Endometrial microvascular endothelial cells (primary cell): ENCODE measurements at regions not wholly inside any gene's neighbourhood (a gene's known extent, or its start where the extent isn't known, plus 50 kb on each side); places are given as distances from the start of the nearest gene placed in this dataset.
"Not testable (repeated sequence)": the region's sequence is repeated elsewhere in the genome, so short reads cannot be mapped to it uniquely, and the experiment has no call there.

Source experiments
- in situ Hi-C: cut with HindIII; loops from 2 replicates; pipeline ENCODE4 v1.10.0; 2017; ENCODE audit warnings: low sequenced_read_pairs, low pct_unique_long_range_greater_than_20kb; ENCODE audit errors: inconsistent ontology term

DNA sequence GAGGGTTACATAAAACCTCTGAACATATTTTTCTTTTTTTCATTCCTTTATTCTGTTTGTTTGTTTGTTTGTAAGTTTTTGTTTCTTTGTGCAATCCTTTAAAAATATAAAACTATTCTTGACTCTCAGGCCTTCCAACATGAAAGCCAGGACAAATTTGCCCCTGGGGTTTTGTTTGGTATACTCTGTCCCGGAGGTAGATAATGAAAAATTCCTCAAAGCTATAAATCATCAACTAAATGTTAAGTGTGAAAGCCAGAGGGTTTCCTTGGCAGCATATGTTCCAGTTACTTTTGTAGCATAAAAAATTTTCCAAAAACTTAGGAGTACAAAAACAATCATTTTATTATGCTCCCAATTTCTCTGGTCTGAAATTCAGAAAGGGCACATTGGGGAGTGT is 1084.3 kb upstream of the GJE1 start:
- in situ Hi-C loops: no loop called here

DNA sequence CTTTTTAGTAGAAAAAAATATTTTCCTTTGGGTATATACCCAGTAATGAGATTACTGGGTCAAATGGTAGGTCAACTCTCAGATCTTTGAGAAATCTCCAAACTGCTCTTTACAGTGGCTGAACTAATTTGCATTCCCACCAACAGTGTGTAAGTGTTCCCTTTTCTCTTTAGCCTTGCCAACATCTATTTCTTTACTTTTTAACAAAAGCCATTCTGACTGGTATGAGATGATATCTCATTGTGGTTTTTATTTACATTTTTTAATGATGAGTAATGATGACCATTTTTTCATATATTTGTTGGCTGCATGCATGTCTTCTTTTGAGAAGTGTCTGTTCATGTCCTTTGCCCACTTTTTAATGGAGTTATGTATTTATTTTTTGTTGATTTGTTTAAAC is 1086.2 kb upstream of the GJE1 start:
- in situ Hi-C loops: not testable (repeated sequence)

DNA sequence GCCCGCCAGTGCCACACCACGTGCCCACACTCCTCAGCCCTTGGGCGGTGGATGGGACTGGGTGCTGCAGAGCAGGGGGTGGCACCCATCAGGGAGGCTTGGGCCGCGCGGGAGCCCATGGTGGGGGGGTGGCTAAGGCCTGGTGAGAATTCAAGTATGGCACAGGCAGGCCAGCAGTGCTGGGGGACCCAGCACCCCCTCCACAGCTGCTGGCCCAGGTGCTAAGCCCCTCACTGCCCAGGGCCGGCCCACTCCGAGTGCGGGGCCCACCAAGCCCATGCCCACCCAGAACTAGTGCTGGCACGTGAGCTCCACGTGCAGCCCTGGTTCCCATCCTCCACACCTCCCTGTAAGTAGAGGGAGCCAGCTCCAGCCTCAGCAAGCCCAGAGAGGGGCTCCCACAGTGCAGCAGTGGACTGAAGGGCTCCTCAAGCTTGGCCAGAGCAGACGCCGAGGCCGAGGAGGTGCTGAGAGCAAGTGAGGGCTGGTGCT is 1091.1 kb upstream of the GJE1 start:
- in situ Hi-C loops: no loop called here

DNA sequence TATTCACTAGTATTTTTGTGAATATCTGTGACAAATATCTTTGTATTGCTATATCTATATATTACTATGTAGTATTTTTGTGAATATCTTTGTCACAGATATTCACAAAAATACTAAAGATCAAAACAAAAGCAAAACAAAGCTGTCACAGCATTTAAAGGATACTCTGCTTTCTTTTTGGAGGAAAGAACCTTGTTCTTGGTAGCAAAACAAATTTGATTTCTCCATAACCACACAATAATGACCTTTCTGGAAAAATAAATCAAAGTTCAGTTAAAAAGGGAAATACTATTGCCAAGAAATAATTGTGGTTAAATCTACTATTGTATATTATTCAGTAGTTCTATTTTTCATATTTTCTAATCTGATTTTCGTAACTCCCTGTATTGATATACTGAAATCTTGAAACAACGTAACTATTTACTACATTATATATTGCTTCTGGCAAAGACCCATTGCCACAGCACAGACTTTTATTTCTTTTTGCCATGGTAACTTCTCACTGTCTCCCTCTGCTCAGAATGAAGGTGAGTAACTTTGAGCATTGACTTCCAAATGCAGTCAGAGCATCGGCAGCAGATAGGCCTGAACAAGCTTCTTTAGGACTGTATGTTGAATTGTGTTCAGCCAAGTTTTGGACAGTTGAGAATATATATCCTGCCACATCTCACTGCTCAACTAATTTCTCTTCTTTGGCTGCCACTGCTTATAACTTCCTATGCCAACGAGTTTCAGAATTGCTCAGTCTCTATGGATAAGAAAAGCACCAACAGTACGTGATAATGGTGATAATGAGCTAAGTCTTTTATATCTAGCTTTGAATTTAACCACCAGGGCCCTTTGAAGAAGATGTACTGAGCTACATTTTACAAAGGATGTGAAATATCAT is 1097.2 kb upstream of the GJE1 start:
- in situ Hi-C loops: no loop called here

DNA sequence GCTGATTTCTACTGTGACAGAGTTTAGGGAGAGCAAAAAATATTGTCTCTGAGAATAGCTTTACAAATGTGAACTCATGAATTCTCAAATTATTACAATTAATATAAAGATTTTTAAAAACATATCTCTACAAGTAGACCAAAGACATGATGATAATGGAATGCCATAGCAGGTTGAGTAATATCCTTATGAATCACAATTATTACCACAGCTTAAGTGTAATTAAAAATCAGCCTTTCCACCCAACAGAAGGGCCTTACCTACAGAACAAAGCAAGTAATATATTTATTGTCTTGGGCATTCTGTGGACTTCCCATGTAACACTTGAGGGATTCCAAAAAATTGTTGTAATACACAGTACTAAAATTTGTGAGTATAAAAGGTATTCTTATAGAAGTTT is 1099.6 kb upstream of the GJE1 start:
- in situ Hi-C loops: no loop called here

DNA sequence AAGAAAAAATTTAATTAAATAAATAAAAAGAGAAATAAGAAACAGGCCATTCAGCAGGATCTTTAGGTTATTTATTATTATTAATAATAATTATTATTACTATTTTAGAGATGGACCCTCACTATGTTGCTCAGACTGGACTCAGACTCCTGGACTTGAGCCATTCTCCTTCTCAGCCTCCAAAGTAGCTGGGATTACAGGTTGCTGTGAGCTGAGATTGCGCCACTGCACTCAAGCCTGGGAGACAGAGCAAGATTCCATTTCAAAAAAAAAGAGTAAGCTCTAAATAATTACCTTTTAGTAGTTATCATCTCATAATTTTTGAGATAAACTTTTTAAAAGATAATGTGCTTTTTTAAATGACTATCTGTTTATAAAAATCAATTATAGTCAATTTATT is 1102.8 kb upstream of the GJE1 start:
- in situ Hi-C loops: no loop called here

DNA sequence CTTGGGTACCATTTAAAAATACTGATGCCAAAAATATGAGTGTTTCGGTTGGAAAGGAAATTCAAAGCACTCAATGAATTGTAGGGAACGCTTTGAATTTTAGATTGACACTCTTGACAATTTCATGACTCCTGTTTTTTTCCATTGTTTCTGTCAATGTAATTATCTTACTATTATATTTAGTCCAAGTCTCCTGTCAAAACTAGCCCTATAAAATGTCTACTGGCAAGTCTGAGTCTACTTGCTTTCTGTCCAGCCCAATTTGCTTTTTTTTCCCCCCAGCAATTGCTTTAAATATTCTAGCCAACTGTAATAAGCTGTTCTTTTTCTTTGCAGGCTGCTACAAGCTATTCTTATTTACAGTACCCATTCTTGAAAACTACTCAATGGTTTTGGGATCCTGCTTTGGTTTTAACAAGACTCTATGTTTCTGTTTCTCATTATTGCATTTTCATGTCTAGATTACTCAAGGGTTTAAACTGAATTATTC is 1103.9 kb upstream of the GJE1 start:
- in situ Hi-C loops: no loop called here

DNA sequence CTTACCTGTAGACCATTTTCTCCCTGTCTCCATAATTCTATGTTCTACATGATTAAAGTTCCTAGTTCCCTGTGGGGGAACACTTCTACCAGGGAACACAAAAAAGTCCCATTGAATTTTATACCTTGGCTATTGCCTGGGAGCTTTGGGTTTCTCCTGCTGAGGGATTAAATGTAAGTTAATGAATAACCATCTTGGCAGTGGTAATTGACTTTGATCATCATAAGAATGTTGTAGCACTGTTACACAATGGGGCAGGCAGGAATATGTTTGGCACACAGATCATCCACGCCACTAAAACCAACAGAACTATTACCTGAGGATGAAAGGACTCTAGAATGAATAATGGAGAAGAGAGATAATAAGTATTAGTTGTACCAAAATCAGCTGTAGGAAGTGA is 1106.2 kb upstream of the GJE1 start:
- in situ Hi-C loops: no loop called here

DNA sequence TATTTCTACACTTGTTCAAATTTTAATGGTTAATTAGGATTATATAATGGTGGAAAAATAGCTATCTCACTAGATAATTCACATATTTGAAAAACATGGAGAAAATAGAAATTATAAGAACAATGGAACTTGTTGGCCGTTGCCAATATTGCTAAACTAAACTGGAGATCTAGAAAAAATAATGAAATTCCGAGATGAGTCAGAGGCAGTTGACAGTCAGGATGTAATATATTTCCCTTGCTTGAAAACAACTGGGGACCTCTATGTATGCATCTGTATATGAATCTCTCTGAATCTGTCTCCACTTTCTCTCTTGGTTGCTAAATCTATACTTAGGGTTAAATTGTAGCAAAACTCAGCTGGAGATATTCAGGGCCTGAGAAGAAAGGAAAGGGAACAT is 1108.2 kb upstream of the GJE1 start:
- in situ Hi-C loops: no loop called here

DNA sequence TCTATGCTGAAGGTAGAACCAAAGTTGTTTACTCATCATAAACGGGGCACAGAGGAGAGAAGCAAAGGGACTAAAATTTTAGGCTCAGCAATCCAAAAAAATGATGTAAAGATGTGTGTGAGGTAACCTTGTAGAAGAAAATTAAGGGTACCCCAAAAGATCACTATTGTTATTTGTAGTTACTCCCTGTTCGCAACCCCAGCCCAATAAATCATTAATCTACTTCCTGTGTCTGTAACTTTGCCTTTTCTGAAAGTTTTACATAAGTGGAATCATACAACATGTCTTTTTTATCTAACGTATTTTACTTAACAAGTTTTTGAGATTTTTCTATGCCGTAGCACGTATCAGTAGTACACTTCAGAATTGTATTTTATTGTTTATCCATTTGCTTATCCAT is 1114.8 kb upstream of the GJE1 start:
- in situ Hi-C loops: no loop called here

DNA sequence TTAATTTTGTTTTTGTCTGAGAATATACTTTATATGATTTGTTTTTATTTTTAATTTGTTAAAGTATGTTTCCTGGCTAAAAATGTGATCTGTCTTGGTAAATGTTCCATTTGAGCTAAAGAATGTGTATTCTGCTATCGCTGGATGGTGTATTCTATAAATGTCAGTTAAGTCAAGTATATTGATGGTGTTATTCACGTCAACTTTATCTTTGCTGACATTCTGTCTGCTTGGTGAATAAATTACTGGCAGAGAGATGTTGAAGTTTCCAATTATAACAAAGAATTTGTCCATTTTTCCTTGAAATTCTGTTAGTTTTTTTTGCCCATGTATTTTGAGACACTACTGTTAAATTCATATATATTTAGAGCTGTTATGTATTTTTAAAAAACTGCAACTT is 1131.8 kb upstream of the GJE1 start:
- in situ Hi-C loops: no loop called here

DNA sequence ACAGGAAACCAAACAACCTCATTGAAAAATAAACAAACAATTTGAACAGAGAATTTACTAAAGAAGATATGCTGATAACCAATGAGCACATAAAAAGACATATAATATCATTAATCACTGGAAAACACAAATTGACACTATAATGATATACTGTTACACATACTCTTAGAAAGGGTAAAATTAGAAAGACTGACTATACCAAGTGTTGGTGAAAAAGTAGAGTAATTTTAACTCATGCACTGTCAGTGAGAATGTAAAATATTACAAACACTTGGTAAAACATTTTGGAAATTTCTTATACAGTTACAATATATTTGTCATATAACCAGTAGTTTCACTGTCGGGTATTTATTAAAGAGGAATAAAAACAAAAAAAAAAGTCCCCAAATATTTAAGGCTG is 1139.2 kb upstream of the GJE1 start:
- in situ Hi-C loops: no loop called here

DNA sequence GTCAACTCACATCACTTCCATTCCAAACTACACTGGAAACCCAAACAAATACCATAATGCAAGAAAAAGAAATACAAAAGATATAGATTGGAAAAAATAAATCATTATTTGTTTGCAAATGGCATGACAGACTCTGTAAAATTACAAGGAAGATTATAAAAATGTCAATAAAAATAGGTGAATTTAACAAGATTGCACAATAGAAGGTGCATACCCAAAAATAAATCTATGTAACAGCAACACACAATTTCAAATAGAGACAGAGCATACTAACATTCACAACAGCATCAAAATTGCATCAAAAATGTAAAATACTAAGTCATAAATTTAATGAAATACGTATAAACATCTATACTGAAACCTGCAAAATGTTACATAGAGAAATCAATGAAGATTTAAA is 1140.0 kb upstream of the GJE1 start:
- in situ Hi-C loops: no loop called here

DNA sequence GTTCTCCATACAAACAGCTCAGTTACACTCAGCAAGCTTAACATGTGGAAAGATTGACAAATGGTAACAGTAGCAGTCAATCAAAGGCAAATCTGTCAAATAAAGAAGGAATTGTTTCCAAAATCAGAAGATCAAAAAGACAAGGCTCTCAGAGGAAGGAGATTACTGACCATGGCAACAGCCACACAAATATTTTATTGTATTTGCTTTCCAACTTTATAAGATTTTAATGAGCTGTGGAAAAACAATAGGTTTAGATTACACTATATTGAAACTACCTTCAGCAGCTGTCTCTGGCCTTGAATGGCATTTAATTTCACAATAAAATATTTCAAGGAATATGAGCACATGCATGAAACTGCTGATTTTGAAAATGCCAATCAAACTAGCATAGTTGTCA is 1143.9 kb upstream of the GJE1 start:
- in situ Hi-C loops: no loop called here

DNA sequence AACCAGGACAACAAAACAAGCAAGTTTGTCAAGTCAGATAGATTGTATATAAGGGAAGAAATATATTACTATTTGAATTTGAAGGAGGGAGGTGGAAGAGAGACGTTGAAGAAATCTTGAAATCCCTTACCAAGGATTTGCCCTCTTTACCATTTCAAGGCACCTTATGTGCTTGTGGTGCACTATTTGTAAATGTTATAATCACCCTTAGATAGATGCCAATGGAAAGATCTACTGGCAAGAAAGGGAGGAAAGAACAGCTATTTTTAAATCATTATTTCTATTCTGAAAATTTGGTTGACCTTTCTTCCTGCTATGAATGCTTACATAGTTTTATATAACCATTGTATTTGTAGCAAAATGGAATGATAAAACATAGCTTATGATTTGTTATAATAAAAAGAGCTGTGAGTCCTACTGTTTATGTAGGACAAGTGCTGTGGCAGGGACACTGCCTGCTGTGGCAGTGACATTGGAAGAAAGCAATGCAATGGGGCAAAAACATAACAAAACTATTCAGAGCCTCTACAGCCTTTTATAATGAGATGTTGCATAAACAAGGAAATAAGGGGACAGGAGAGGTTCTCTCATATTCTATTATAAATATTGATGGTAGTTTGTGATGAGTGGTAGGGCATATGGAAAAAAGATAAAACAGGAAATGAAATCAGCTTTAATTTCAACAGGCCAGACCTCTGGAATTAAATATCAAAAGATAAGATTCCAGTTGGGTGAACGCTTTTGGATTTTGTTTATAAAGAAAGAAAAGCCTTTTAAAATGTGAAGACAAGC is 1145.2 kb upstream of the GJE1 start:
- in situ Hi-C loops: no loop called here

DNA sequence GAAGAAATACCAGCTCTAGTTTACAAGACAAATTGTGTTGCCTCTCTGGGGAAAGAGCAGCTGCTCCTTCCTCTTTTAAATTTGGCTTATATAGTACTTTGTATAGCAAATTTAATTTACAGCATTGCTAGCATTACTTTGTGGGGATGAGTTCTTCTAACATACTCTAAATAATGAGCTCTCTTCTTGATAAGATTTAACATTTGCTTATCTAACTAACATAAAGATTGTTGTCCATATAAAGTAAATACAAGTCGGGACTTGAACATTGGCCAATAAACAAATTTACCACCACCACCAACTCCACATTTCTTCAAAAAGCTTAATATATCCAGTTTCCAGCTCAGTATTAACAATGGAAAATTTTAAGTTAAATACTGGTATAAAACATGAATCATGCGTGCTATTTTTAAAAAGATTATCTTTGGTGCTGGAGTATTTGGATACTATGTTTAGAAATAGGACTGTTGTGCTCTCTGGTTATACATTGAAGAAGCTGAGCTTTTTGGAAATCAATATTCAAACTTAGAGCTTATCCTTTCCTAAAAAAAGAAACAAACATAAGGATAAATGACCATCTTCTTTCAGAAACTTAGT is 1146.9 kb upstream of the GJE1 start:
- in situ Hi-C loops: no loop called here

DNA sequence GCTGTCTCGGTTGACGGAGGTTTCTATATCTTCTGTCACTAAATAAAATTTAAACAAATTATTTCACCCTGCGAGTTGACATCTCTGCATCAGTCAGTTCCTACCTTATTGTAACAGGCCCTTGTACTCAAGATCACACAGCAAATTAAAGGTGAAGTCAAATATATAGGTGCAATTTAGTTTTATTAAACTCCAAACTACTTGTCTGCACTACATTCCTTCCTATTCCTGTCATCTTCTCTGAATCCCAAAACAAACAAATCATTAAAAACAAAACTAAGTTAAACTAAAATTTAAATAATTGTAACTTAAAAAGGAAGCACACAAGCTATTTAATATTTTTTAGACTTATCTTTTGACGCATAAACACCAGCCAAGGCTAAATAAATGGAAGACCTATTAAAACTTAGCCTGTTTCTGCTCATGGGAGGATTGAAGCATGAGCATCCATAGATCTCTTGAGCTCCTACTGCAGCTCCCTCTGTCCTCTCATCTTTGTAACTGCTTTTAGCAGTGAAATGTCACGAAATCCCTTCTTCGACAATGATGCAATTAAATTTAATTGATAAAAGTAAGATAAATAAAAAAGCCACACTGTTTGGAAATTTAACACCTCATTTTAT is 1152.3 kb upstream of the GJE1 start:
- in situ Hi-C loops: no loop called here

DNA sequence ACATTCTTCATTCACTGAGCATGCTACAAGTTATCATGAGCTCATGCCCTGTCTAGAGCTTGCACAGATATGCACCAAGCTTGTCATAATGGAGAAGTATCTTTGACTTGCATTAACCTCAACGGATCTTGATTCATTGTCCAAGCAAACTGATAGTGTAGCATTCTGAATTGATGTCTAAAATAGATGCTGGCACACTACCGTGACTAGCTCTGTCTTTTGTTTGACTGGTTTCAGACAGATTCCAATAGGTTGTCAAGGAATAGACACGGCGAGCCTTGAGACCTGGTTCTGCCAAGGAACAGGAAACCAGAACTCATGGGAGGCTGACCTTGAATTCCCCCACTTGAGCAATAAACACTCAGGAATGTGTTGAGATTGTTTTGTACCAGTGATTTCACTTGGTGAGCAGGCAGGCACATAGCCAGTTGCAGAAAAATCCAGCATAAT is 1153.1 kb upstream of the GJE1 start:
- in situ Hi-C loops: no loop called here

DNA sequence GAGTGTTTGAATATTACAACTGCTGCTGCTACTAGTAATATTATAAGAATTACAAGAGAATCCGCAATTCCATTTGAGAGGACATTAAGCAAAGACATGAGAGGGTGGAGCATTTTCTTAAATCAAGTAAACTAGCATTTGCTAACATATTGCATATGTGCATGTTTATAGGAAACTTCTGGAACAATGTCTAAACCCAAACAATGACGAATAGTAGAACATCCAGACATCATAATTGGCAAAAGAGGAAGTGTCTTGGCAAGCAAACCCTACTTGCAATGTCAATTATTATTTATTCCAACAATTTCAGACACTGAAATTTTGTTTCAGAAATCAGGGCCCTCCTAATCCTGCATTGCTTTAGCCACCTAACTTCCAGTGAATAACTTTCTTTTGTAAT is 1155.3 kb upstream of the GJE1 start:
- in situ Hi-C loops: no loop called here
